IMR-90 (cell line): ENCODE measurements at regions not wholly inside any gene's neighbourhood (a gene's known extent, or its start where the extent isn't known, plus 50 kb on each side); places are given as distances from the start of the nearest gene placed in this dataset.
A peak's percentile ranks its signal among the peaks of the same experiment; 100 is the strongest.
"Not testable (repeated sequence)": the region's sequence is repeated elsewhere in the genome, so short reads cannot be mapped to it uniquely, and the experiment has no call there.

Source experiments
- ATAC-seq: fragments of 200-7000 bp; cut with Tn5 transposase; 2 replicates; pipeline ENCODE4 v1.9.1; 2020; ENCODE audit warnings: low read depth, mild to moderate bottlenecking, moderate library complexity
- BruUV-seq: library from RNA; stranded (reverse); fragments of 400-500 nt; replicated peaks from 2 replicates; lab custom pipeline; 2021; lab: Mats Ljungman, UMichigan
- CTCF ChIA-PET: fragments of 300-600 bp; formaldehyde crosslinking; extraction: SDS; loops from one replicate; lab custom pipeline; 2021; ENCODE audit warnings: antibody characterized with exemption; lab: Yijun Ruan, JAX
- POLR2A ChIA-PET: fragments of 300-600 bp; sonication (Branson Sonifier 250); formaldehyde crosslinking; loops from one replicate; lab custom pipeline; 2022; ENCODE audit warnings: antibody characterized with exemption; ENCODE audit not compliant: unreplicated experiment; lab: Charles Lee
- DNase-seq: peaks from one replicate; pipeline ENCODE4 v3.0.0; 2013
- H2AFZ ChIP-seq: replicated peaks from 2 replicates; pipeline ENCODE3; 2013; ENCODE audit warnings: low read length, mild to moderate bottlenecking; ENCODE audit not compliant: poor library complexity
- H2AK5ac ChIP-seq: 2 replicates; pipeline ENCODE4 v1.6.1; 2013; ENCODE audit warnings: low read depth, low read length, inconsistent platforms
- H2AK9ac ChIP-seq: replicated peaks from 2 replicates; pipeline ENCODE3; 2013; ENCODE audit warnings: mild to moderate bottlenecking, low read depth, low read length, moderate library complexity; ENCODE audit not compliant: poor library complexity
- H2BK120ac ChIP-seq: 2 replicates; pipeline ENCODE4 v1.6.1; 2013; ENCODE audit warnings: low read depth, low read length, inconsistent platforms
- H2BK15ac ChIP-seq: 3 replicates; pipeline ENCODE4 v1.6.1; 2013; ENCODE audit warnings: low read depth, low read length, inconsistent platforms
- H2BK20ac ChIP-seq: 2 replicates; pipeline ENCODE4 v1.6.1; 2013; ENCODE audit warnings: low read depth, mild to moderate bottlenecking, inconsistent platforms, low read length, moderate library complexity
- H2BK5ac ChIP-seq: 2 replicates; pipeline ENCODE4 v1.6.1; 2013; ENCODE audit warnings: mild to moderate bottlenecking, low read depth, low read length, inconsistent platforms; ENCODE audit not compliant: poor library complexity, severe bottlenecking
- H3K14ac ChIP-seq: replicated peaks from 2 replicates; pipeline ENCODE4 v1.6.1; 2013; ENCODE audit warnings: low read depth, low read length, inconsistent platforms
- H3K18ac ChIP-seq: 2 replicates; pipeline ENCODE4 v1.6.1; 2013; ENCODE audit warnings: low read depth, low read length, control low read depth
- H3K23ac ChIP-seq: 2 replicates; pipeline ENCODE4 v1.6.1; 2013; ENCODE audit warnings: low read depth, low read length, inconsistent platforms
- H3K27ac ChIP-seq: 2 replicates; pipeline ENCODE4 v1.5.1; 2013; ENCODE audit warnings: mild to moderate bottlenecking, control low read depth, low read length; ENCODE audit not compliant: insufficient read depth
- H3K27me3 ChIP-seq: 2 replicates; pipeline ENCODE4 v1.6.1; 2013; ENCODE audit warnings: low read length; ENCODE audit not compliant: control insufficient read depth, insufficient read depth
- H3K36me3 ChIP-seq: 2 replicates; pipeline ENCODE4 v1.6.1; 2013; ENCODE audit warnings: low read length, mixed read lengths; ENCODE audit not compliant: control insufficient read depth, insufficient read depth
- H3K4ac ChIP-seq: 2 replicates; pipeline ENCODE4 v1.6.1; 2013; ENCODE audit warnings: low read depth, low read length, inconsistent platforms
- H3K4me1 ChIP-seq: 2 replicates; pipeline ENCODE4 v1.6.1; 2013; ENCODE audit warnings: low read length, mixed read lengths; ENCODE audit not compliant: control insufficient read depth, insufficient read depth
- H3K4me2 ChIP-seq: 2 replicates; pipeline ENCODE4 v1.6.1; 2013; ENCODE audit warnings: low read depth, mild to moderate bottlenecking, control low read depth, low read length, moderate library complexity
- H3K4me3 ChIP-seq: 2 replicates; pipeline ENCODE4 v1.5.1; 2013; ENCODE audit warnings: low read depth, mild to moderate bottlenecking, control low read depth, low read length, moderate library complexity; ENCODE audit not compliant: insufficient read depth
- H3K56ac ChIP-seq: 2 replicates; pipeline ENCODE4 v1.6.1; 2013; ENCODE audit warnings: low read length, inconsistent platforms; ENCODE audit not compliant: insufficient read depth; ENCODE audit errors: extremely low read depth
- H3K79me1 ChIP-seq, 2 experiments: 2 replicates each; pipeline ENCODE4 v1.6.1; 2013; ENCODE audit warnings: low read length in 2 of 2, inconsistent platforms in 1 of 2, low read depth in 1 of 2
- H3K9ac ChIP-seq: 2 replicates; pipeline ENCODE4 v1.6.1; 2013; ENCODE audit warnings: low read depth, low read length, control low read depth
- H3K9me1 ChIP-seq: 2 replicates; pipeline ENCODE4 v1.6.1; 2013; ENCODE audit warnings: low read length, inconsistent platforms; ENCODE audit not compliant: insufficient read depth
- H3K9me3 ChIP-seq: 2 replicates; pipeline ENCODE4 v1.6.1; 2013; ENCODE audit warnings: low read length; ENCODE audit not compliant: control insufficient read depth, insufficient read depth
- H4K20me1 ChIP-seq: 2 replicates; pipeline ENCODE4 v1.6.1; 2013; ENCODE audit warnings: low read length, inconsistent platforms; ENCODE audit not compliant: insufficient read depth
- H4K5ac ChIP-seq: 2 replicates; pipeline ENCODE4 v1.6.1; 2013; ENCODE audit warnings: mild to moderate bottlenecking, low read depth, low read length, control low read depth
- H4K8ac ChIP-seq, 2 experiments: 2 replicates each; pipeline ENCODE4 v1.6.1; 2013; ENCODE audit warnings: low read depth in 2 of 2, low read length in 2 of 2, control low read depth in 1 of 2, inconsistent platforms in 1 of 2
- H4K91ac ChIP-seq: 2 replicates; pipeline ENCODE4 v1.6.1; 2013; ENCODE audit warnings: low read depth, low read length, inconsistent platforms; ENCODE audit not compliant: insufficient read depth
- CEBPB ChIP-seq: IDR thresholded peaks from 2 replicates; pipeline ENCODE4 v1.6.1; 2012; ENCODE audit warnings: low read depth, low read length, improper control_type of control experiment
- CHD1 ChIP-seq: IDR thresholded peaks from 2 replicates; pipeline ENCODE4 v1.6.1; 2012; ENCODE audit warnings: low read depth, low read length, improper control_type of control experiment
- FOS ChIP-seq: fragments of 150-350 bp; IDR thresholded peaks from 2 replicates; pipeline ENCODE4 v1.6.1; 2016; ENCODE audit warnings: low read depth, low read length
- MAFK ChIP-seq: IDR thresholded peaks from 2 replicates; pipeline ENCODE4 v1.6.1; 2012; ENCODE audit warnings: low read depth, low read length, improper control_type of control experiment
- MAZ ChIP-seq: IDR thresholded peaks from 2 replicates; pipeline ENCODE4 v1.6.1; 2012; ENCODE audit warnings: low read depth, mild to moderate bottlenecking, low read length, improper control_type of control experiment, moderate library complexity, borderline replicate concordance
- MXI1 ChIP-seq: IDR thresholded peaks from 2 replicates; pipeline ENCODE4 v1.6.1; 2012; ENCODE audit warnings: low read depth, mild to moderate bottlenecking, low read length, moderate library complexity, borderline replicate concordance
- POLR2A ChIP-seq: IDR thresholded peaks from 2 replicates; pipeline ENCODE4 v1.6.1; 2012; ENCODE audit warnings: mild to moderate bottlenecking, low read depth, low read length
- RAD21 ChIP-seq: IDR thresholded peaks from 2 replicates; pipeline ENCODE4 v1.6.1; 2012; ENCODE audit warnings: low read length, improper control_type of control experiment
- RCOR1 ChIP-seq: IDR thresholded peaks from 2 replicates; pipeline ENCODE4 v1.6.1; 2012; ENCODE audit warnings: mild to moderate bottlenecking, low read length, improper control_type of control experiment; ENCODE audit not compliant: insufficient replicate concordance
- RFX5 ChIP-seq: IDR thresholded peaks from 2 replicates; pipeline ENCODE4 v1.8.0; 2012; ENCODE audit warnings: low read depth, mild to moderate bottlenecking, low read length, moderate library complexity
- WGBS, 2 experiments: methylation state at CpG; one replicate each; pipeline versions ENCODE4 v1.1.5 to v1.1.7; 2013; ENCODE audit warnings: missing lambda C conversion rate in 2 of 2; ENCODE audit not compliant: insufficient read length in 1 of 2; ENCODE audit errors: extremely low coverage in 2 of 2; 5-methylcytosine and 5-hydroxymethylcytosine counted together
- dilution Hi-C: fragments of 300-500 bp; cut with HindIII; formaldehyde crosslinking; loops from one replicate; pipeline ENCODE4 v1.14.3; 2018; ENCODE audit warnings: low sequenced_read_pairs; ENCODE audit not compliant: unreplicated experiment
- in situ Hi-C: fragments of 300-500 bp; cut with MboI; formaldehyde crosslinking; loops from 3 replicates; pipeline ENCODE4 v1.14.3; 2019; ENCODE audit warnings: low sequenced_read_pairs, inconsistent platforms, mixed read lengths
- intact Hi-C: fragments of 100-400 bp; cut with micrococcal nuclease; formaldehyde crosslinking; loops from 2 replicates; pipeline ENCODE4 v1.10.0; 2022
- TF ChIP-seq, protein P1 (sequence below): fragments of 150-350 bp; IDR thresholded peaks from 2 replicates; pipeline ENCODE4 v1.6.1; 2016; ENCODE audit warnings: low read depth, mild to moderate bottlenecking, low read length, moderate library complexity, borderline replicate concordance

DNA sequence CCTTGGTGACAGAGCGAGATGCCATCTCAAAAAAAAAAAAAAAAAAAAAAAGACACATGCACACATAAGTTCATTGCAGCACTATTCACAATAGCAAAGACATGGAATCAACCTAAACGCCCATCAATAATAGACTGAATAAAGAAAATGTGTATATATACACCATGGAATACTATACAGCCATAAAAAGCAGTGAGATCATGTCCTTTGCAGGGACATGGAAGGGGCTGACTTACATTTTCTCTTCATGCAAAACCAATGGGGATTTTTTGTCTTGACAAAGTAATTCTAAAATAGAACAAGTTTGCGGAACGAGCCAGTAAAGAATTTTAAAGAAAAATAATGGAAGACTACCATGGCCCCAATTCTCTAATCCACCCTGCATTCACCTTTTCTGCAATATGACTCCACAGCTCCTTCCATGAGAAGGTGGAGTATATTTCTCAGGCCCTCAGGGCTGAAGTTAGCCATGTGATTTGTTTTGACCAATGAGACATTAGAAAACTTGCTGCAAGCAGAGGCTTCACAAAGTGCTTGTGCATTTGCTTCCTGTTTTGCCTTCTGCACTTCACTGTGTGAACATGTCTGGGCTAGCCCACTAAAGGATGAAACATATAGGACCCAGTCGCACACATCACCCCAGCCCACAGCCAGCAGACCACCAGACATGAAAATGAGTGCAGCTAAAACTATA, 78.8 kb upstream of the NR5A2 start:
- POLR2A ChIA-PET: no interaction called here
- WGBS, 2 experiments: no CpG with 5 or more reads among the region's 5 CpGs

GRCh38 chr1:199951005-199951404, 76.5 kb upstream of the NR5A2 start:
- WGBS, 2 experiments: 93% methylated on average over 3 of the region's 6 CpGs; no CpG with 5 or more reads in 1 of the 2 experiments
- H2BK15ac ChIP-seq, H2BK5ac ChIP-seq, H3K4me3 ChIP-seq, H4K91ac ChIP-seq, H3K27me3 ChIP-seq, ATAC-seq, H3K18ac ChIP-seq, DNase-seq, H2BK120ac ChIP-seq, H3K9me1 ChIP-seq, H2BK20ac ChIP-seq, H3K36me3 ChIP-seq, CTCF ChIA-PET, H3K27ac ChIP-seq, H3K56ac ChIP-seq, H4K20me1 ChIP-seq, H3K9me3 ChIP-seq, H3K23ac ChIP-seq, H3K4ac ChIP-seq, H2AFZ ChIP-seq, in situ Hi-C loops, H4K5ac ChIP-seq, H3K4me2 ChIP-seq, H2AK9ac ChIP-seq, H3K79me1 ChIP-seq, H2AK5ac ChIP-seq, intact Hi-C loops, dilution Hi-C loops, H3K4me1 ChIP-seq, H3K9ac ChIP-seq, H3K14ac ChIP-seq, BruUV-seq, H4K8ac ChIP-seq: not testable (repeated sequence)
- POLR2A ChIA-PET: interaction anchor here (1.5 kb wide), 1 partner anchor 9 kb away, joined by 3 read pairs; no protein-coding TSS in a partner anchor

More for the DNA sequence above, 78.8 kb upstream of the NR5A2 start:
- Histone ChIP-seq H3K79me1 (no peaks in the 10 kb centered on the region), H3K36me3 (no peaks in the 10 kb centered on the region), H2AK5ac (no peak overlapping the region), H3K27me3 (peaks cover 1% of the 10 kb centered on the region; the same call in 1 of the 2 replicates), H3K4me1 (peaks cover 2% of the 10 kb centered on the region; the same call in 1 of the 2 replicates), H2AK9ac (no peak overlapping the region), H4K91ac (no peak overlapping the region), H4K20me1 (no peaks in the 10 kb centered on the region), H3K9ac (no peak overlapping the region), H3K27ac (no peak overlapping the region), H2BK15ac (no peak overlapping the region), H3K56ac (no peak overlapping the region), H3K9me3 (no peaks in the 10 kb centered on the region), H3K14ac (peak overlapping the region; percentile 50; the same call in 1 of the 2 replicates), H2BK5ac (peak overlapping the region; percentile 53), H3K4me3 (no peak overlapping the region), H4K8ac (peak overlapping the region in 1 of 2 experiments; percentile 72; a peak in 1 of 4 replicates), H3K4me2 (no peak overlapping the region), H3K9me1 (no peaks in the 10 kb centered on the region), H2AFZ (peak overlapping the region; percentile 61), H4K5ac (0 out of 2 replicates have a peak overlapping the region, but pooled peaks have one; percentile 12), H2BK20ac (peak overlapping the region; percentile 51; the same call in 1 of the 2 replicates), H2BK120ac (peak overlapping the region; percentile 62; the same call in 1 of the 2 replicates), H3K18ac (peak overlapping the region; percentile 79; the same call in 1 of the 2 replicates), H3K23ac (no peak overlapping the region), H3K4ac (peak overlapping the region; percentile 72)
- no TSS peak for BruUV-seq
- dilution Hi-C loops (no loop called here), in situ Hi-C loops (no loop called here), intact Hi-C loops (no loop called here)
- no peak for ATAC-seq
- TF ChIP-seq POLR2A (no peak), RCOR1 (no peak), RFX5 (no peak), CEBPB (no peak), MAFK (no peak), MXI1 (no peak), MAZ (no peak), FOS (no peak), CHD1 (no peak), RAD21 (no peak)
- TF ChIP-seq, protein P1, sequence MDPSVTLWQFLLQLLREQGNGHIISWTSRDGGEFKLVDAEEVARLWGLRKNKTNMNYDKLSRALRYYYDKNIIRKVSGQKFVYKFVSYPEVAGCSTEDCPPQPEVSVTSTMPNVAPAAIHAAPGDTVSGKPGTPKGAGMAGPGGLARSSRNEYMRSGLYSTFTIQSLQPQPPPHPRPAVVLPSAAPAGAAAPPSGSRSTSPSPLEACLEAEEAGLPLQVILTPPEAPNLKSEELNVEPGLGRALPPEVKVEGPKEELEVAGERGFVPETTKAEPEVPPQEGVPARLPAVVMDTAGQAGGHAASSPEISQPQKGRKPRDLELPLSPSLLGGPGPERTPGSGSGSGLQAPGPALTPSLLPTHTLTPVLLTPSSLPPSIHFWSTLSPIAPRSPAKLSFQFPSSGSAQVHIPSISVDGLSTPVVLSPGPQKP: no peak
- CTCF ChIA-PET: no interaction called here
- peak; percentile 31 for DNase-seq
